CD14-positive monocyte (primary cell): ENCODE measurements at regions not wholly inside any gene's neighbourhood (a gene's known extent, or its start where the extent isn't known, plus 50 kb on each side); places are given as distances from the start of the nearest gene placed in this dataset.

Experiments used
- DNase-seq, 3 donors: peaks; one replicate each; pipeline ENCODE4 v3.0.0-alpha.2; 2011 to 2022
- H2AFZ ChIP-seq: 2 replicates; pipeline ENCODE4 v1.6.0; 2012; ENCODE audit warnings: mild to moderate bottlenecking, low read depth, low read length, inconsistent platforms; ENCODE audit not compliant: insufficient read depth, poor library complexity, severe bottlenecking
- H3K27ac ChIP-seq, 2 donors: 1 replicate in 1 of 2; 2 replicates in 1 of 2; pipeline ENCODE4 v1.5.1; 2012 to 2013; ENCODE audit warnings: low read length in 2 of 2, control low read depth in 1 of 2, inconsistent platforms in 1 of 2, low read depth in 1 of 2, mild to moderate bottlenecking in 1 of 2
- H3K27me3 ChIP-seq, 2 donors: one replicate each; pipeline versions ENCODE4 v1.6.0 to v1.6.1; 2011 to 2013; ENCODE audit warnings: low read length in 2 of 2; ENCODE audit not compliant: control insufficient read depth in 2 of 2, insufficient read depth in 2 of 2
- H3K36me3 ChIP-seq, 2 donors: replicated peaks in 1 of 2; 1 replicate in 1 of 2; 2 replicates in 1 of 2; pipeline versions ENCODE4 v1.5.1 to v1.6.1; 2012 to 2013; ENCODE audit warnings: low read length in 2 of 2, control low read depth in 1 of 2, inconsistent platforms in 1 of 2, mild to moderate bottlenecking in 1 of 2; ENCODE audit not compliant: insufficient read depth in 2 of 2, control insufficient read depth in 1 of 2
- H3K4me1 ChIP-seq, 2 donors: 1 replicate in 1 of 2; 2 replicates in 1 of 2; pipeline versions ENCODE4 v1.5.1 to v1.6.1; 2012 to 2013; ENCODE audit warnings: low read length in 2 of 2, control low read depth in 1 of 2, inconsistent platforms in 1 of 2, mild to moderate bottlenecking in 1 of 2, moderate library complexity in 1 of 2; ENCODE audit not compliant: insufficient read depth in 2 of 2, control insufficient read depth in 1 of 2
- H3K4me2 ChIP-seq: replicated peaks from 2 replicates; pipeline ENCODE3; 2012; ENCODE audit warnings: low read length, moderate library complexity, mild to moderate bottlenecking; ENCODE audit not compliant: poor library complexity, severe bottlenecking; ENCODE audit errors: extremely low read depth
- H3K4me3 ChIP-seq, 3 experiments: fragments of 200-600 bp in 1 of 3; sonication (generic) in 1 of 3; replicated peaks in 1 of 3; 1 replicate in 2 of 3; 2 replicates in 1 of 3; pipeline ENCODE4 v1.5.1; 2011 to 2013; ENCODE audit warnings: low read length in 3 of 3, mild to moderate bottlenecking in 3 of 3, control low read depth in 2 of 3, low read depth in 2 of 3, inconsistent platforms in 1 of 3, moderate library complexity in 1 of 3
- H3K79me2 ChIP-seq: 2 replicates; pipeline ENCODE4 v1.6.0; 2012; ENCODE audit warnings: mild to moderate bottlenecking, control low read depth, inconsistent platforms, low read length, moderate library complexity; ENCODE audit not compliant: insufficient read depth
- H3K9ac ChIP-seq: 2 replicates; pipeline ENCODE4 v1.6.0; 2017; ENCODE audit warnings: low read length, mild to moderate bottlenecking; ENCODE audit not compliant: insufficient read depth, poor library complexity, severe bottlenecking
- H3K9me3 ChIP-seq, 2 donors: replicated peaks in 1 of 2; 1 replicate in 1 of 2; 2 replicates in 1 of 2; pipeline versions ENCODE4 v1.5.1 to v1.6.1; 2012 to 2013; ENCODE audit warnings: low read length in 2 of 2, control low read depth in 1 of 2; ENCODE audit not compliant: control insufficient read depth in 1 of 2, insufficient read depth in 1 of 2
- H4K20me1 ChIP-seq: 2 replicates; pipeline ENCODE4 v1.6.0; 2012; ENCODE audit warnings: mild to moderate bottlenecking, low read length, control low read depth, moderate library complexity; ENCODE audit not compliant: insufficient read depth
- H3K27ac Mint-ChIP-seq, 7 donors: one replicate each; pipeline ENCODE4 v1.8.0; 2020; ENCODE audit warnings: mild to moderate bottlenecking in 7 of 7, mixed read lengths in 7 of 7, moderate library complexity in 6 of 7, inconsistent platforms in 2 of 7
- H3K27me3 Mint-ChIP-seq, 3 donors: one replicate each; pipeline ENCODE4 v1.8.0; 2021 to 2022; ENCODE audit warnings: low read depth in 3 of 3, mild to moderate bottlenecking in 3 of 3, mixed read lengths in 3 of 3, moderate library complexity in 3 of 3, inconsistent platforms in 1 of 3
- H3K36me3 Mint-ChIP-seq, 2 donors: one replicate each; pipeline ENCODE4 v1.8.0; 2020; ENCODE audit warnings: mixed read lengths in 2 of 2, inconsistent platforms in 1 of 2, mild to moderate bottlenecking in 1 of 2
- H3K4me1 Mint-ChIP-seq: one replicate; pipeline ENCODE4 v1.8.0; 2020; ENCODE audit warnings: mild to moderate bottlenecking, mixed read lengths
- H3K4me3 Mint-ChIP-seq, 2 donors: one replicate each; pipeline ENCODE4 v1.8.0; 2020; ENCODE audit warnings: mild to moderate bottlenecking in 2 of 2, mixed read lengths in 2 of 2, moderate library complexity in 1 of 2
- H3K9me3 Mint-ChIP-seq, 7 donors: one replicate each; pipeline ENCODE4 v1.8.0; 2020 to 2022; ENCODE audit warnings: mixed read lengths in 7 of 7, mild to moderate bottlenecking in 6 of 7, moderate library complexity in 6 of 7, inconsistent platforms in 2 of 7
- whole genome bisulfite sequencing: methylation state at CpG from one replicate; pipeline ENCODE4 v1.1.5; 2013; ENCODE audit warnings: missing lambda C conversion rate; ENCODE audit not compliant: insufficient coverage; 5-methylcytosine and 5-hydroxymethylcytosine counted together
- intact Hi-C, 2 donors: fragments of 100-400 bp; cut with micrococcal nuclease; formaldehyde crosslinking; loops; one replicate each; pipeline versions ENCODE4 v1.15.0 to v1.15.1; 2023
- TF ChIP-seq, protein P1 (sequence below): fragments of 200-600 bp; IDR thresholded peaks from one replicate; pipeline ENCODE4 v1.8.0; 2022; ENCODE audit warnings: antibody characterized with exemption, mild to moderate bottlenecking

DNA sequence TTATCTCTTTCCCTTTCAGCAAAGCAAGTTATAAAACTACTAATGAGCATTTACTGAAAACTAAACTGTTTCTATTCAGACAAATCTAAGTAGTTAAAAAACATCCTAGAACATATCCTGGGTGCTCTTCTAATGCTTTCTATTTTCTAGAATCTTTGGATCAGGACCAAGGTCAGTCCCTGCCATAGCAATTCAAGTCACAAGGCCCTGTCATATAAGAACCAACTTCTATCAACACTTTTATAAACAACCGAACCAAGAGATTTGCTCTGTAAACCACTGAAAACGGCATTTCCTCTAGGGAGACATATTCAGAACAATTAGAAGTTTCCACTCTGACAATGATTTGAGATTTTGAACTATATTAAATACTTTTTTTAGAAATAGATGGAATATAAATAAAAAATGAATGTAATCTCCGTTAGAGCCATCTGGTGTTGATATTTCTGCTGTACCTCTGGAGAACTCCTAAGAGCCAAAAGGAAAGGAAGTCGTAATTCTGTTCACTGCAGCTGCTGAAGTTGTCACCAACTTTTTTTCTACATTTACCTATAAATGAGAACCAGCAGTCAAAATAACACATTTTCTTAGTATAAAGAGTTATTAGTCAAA, 51.4 kb upstream of the LGSN start:
- Histone ChIP-seq H3K4me3 (no peak overlapping the region), H3K4me1 (no peaks in the 10 kb centered on the region), H2AFZ (no peak overlapping the region), H3K27ac (no peak overlapping the region), H3K9ac (no peak overlapping the region), H3K9me3 (no peaks in the 10 kb centered on the region), H3K79me2 (no peaks in the 10 kb centered on the region), H3K27me3 (no peaks in the 10 kb centered on the region), H4K20me1 (no peaks in the 10 kb centered on the region), H3K36me3 (no peaks in the 10 kb centered on the region), H3K4me2 (no peak overlapping the region)
- no peak overlapping the region for H3K4me3 Mint-ChIP-seq
- no peaks in the 10 kb centered on the region for H3K4me1 Mint-ChIP-seq
- no peak for DNase-seq
- TF ChIP-seq, protein P1, sequence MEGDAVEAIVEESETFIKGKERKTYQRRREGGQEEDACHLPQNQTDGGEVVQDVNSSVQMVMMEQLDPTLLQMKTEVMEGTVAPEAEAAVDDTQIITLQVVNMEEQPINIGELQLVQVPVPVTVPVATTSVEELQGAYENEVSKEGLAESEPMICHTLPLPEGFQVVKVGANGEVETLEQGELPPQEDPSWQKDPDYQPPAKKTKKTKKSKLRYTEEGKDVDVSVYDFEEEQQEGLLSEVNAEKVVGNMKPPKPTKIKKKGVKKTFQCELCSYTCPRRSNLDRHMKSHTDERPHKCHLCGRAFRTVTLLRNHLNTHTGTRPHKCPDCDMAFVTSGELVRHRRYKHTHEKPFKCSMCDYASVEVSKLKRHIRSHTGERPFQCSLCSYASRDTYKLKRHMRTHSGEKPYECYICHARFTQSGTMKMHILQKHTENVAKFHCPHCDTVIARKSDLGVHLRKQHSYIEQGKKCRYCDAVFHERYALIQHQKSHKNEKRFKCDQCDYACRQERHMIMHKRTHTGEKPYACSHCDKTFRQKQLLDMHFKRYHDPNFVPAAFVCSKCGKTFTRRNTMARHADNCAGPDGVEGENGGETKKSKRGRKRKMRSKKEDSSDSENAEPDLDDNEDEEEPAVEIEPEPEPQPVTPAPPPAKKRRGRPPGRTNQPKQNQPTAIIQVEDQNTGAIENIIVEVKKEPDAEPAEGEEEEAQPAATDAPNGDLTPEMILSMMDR, result no peak
- no peak overlapping the region for H3K27ac Mint-ChIP-seq
- H3K27me3 Mint-ChIP-seq, result peaks cover 4 to 8% (median 6%) of the 10 kb centered on the region in 3 donors
- no peaks in the 10 kb centered on the region for H3K36me3 Mint-ChIP-seq
- intact Hi-C loops, result no loop called here
- no CpG with 5 or more reads among the region's 4 CpGs for WGBS
- peaks cover 0 to 12% (median 2%) of the 10 kb centered on the region in 7 donors for H3K9me3 Mint-ChIP-seq

DNA sequence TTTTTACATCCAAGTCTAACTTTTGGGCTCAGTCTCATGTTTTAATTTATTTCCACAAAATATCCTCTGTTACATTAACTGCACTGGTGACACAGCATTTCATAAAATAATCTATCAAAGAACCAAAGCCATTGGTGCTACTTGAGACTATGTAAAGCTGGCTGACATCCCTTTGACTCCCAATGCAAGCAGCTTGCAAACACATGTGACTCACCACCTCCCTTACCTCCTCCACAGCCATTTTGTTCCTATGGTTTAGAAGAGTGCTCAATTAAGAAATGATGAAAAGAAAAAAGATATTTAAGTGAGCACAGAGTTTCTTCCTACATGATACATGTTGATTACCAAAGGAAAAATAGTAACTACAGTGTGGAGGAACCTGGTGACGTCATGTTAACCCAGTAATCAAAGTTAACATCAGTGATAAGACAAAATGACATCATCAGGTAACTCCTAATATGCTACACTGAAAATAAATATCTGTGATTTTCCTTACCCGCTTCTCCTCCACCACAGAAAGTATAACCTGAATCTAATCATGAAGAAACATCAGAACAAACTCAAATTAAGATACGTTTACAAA, 53.3 kb upstream of the LGSN start:
- intact Hi-C loops, result no loop called here
- no peak overlapping the region for H3K27ac ChIP-seq
- H3K4me3 ChIP-seq, result no peak overlapping the region
- no peaks in the 10 kb centered on the region for H3K79me2 ChIP-seq
- peaks cover 0 to under 1% of the 10 kb centered on the region in 2 donors for H3K9me3 ChIP-seq
- peaks cover 10 to 18% (median 13%) of the 10 kb centered on the region in 3 donors for H3K27me3 Mint-ChIP-seq
- H3K36me3 ChIP-seq, result no peaks in the 10 kb centered on the region
- H4K20me1 ChIP-seq, result no peaks in the 10 kb centered on the region
- no peak overlapping the region for H3K9ac ChIP-seq
- H3K4me1 Mint-ChIP-seq, result no peaks in the 10 kb centered on the region
- H3K4me2 ChIP-seq, result no peak overlapping the region
- no peaks in the 10 kb centered on the region for H3K36me3 Mint-ChIP-seq
- TF ChIP-seq, protein P1, result no peak
- H3K27ac Mint-ChIP-seq, result peak overlapping the region in 1 of 7 donors; percentile 28
- no CpG with 5 or more reads among the region's 3 CpGs for WGBS
- no peaks in the 10 kb centered on the region for H3K4me1 ChIP-seq
- H2AFZ ChIP-seq, result no peak overlapping the region
- H3K27me3 ChIP-seq, result peaks cover 4 to 6% of the 10 kb centered on the region in 2 donors
- no peak overlapping the region for H3K4me3 Mint-ChIP-seq
- DNase-seq, result no peak
- H3K9me3 Mint-ChIP-seq, result peaks cover 0 to 10% (median 5%) of the 10 kb centered on the region in 7 donors
